NCI-H2029 treated with DMSO at 0.1 percent for 48 hours (cell line): ENCODE measurements at regions not wholly inside any gene's neighbourhood (a gene's known extent, or its start where the extent isn't known, plus 50 kb on each side); places are given as distances from the start of the nearest gene placed in this dataset.

ENCODE experiments used
- DNase-seq: peaks from one replicate; lab custom pipeline; 2025; lab: John Stamatoyannopoulos, UW

DNA sequence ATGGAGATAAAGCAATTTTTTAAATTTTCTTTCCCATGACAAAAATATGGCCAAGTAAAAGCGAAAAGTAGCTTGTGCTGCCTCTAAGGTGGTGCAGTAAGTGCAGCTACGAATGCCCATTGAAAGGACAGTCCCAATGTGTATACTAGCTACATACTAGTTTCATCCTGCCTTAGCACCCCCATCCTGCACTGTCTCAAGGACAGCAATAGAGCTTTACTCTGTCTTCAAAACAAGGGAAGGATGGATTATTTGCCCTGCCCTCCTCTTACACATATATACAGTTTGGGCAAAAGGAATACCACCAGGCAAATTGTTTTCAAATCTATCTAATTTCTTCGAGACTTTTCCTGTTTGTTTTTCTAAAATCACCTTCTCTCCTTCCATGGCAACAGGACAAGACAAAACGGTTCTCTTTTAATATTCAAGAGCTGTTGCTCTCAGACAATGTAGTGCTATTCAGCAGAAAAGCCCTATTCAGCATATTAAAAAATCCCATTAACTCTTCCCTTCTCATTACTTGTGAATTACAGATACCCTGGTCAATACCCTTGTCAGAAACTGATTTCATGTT lies 75.1 kb upstream of the SLC7A11 start:
- DNase-seq, result no peak

DNA sequence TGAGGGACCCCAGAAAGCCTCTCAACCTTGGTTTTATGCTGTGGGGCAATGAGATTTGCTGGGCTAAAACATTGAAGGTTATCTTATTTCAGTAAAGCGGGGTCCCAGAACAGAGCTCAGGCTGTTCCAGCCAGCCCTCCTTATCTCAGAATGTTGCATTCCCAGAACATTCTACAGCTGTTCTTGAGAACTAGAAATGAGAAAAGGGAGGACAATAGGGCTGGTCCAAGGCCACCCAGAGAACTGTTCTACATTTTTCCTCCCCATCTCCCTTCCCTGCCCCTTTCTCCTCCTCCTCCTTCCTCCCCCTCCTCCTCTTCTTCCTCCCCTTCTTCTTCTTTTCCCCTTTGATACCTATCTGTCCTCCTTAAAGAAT lies 70.4 kb upstream of the SLC7A11 start:
- no peak for DNase-seq

DNA sequence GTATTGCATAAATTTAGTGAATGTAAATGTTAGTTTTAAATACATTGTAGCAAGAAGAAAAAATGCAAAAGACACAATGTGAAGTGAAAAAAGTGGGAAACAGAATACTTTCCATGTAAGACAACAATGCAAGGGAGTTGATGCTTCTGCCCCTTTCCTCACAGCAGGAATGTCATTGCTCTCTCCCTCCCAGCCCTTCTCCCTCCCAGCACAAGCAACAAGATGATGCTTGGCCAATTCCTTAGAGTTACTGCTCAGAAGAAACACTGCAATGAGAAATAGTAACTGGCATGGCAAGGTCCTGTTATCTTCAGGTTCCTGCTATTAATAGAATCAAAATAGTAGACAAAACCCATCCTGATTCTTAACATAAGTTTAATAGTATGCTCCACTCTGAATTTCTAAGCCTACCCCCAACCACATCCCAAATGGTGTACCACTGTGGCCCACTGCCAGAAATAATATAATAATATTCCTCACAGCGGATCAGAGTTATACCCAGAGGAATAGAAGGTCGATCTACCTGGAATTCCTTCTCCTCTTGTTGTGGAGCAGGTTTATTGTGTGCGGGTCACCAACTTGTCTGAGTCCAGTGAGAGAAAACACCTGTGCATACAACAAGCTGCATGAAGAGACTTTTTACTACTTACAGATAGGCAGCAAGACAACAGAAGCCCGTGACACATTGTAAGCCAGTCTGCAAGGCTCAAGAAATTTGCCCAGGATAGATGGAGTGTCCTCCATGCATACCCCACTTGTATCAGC lies 69.8 kb upstream of the SLC7A11 start:
- no peak for DNase-seq

DNA sequence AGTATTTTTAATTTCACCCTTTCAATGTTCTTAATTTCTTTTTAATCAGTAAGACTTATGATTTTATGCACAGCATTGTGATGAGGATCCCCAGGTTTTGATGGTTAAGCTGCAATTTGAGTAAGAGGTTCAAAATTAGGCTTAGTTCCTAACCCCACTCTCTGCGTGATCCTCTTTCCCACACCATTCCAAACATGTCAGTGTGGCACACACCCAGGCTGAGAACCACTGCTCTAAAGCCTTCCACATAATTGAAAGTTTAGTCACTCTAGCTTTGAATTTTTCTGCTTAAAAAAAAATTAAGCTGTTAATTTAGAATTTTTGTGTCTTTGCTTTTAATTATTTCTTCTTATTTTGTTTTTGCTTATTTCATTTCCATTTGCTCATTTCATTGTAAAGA lies 68.8 kb upstream of the SLC7A11 start:
- DNase-seq, result no peak

DNA sequence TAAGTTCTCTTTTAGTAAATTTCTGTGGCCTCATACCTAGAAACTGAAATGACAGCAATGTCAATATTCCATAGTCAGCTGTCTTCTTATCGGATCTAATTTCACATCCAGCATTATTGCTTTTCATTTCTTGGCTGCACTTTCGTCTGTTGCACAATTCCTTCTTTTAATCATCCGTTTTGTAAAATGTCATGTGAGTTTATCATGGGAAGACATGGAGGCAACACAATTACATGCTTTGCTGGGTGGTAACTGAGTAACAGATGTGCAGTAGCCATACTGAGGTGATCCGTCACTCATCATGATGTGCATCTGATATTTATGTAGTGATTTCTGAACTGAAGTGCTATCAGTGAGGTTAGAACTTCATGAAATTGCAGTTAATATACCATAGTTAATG lies 68.3 kb upstream of the SLC7A11 start:
- DNase-seq, result no peak

DNA sequence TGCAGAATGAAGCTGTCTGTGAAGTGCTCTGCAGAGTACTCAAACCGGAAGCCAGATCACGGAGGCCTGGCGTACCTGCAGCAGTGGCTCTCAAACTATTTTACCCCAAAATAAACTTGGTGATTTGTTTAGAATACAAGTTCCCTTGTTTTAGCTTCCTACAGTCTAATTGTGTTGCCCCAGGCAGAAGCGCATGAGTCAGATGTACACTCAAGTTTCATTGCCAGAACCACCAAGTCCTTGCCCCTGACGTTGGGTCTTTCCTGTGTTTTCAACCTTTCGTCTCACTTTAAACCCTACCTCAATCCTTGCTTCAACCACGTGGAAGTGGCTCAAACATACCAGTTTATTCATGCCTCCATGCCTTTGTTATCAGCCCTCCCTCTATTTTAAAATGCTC lies 66.2 kb upstream of the SLC7A11 start:
- DNase-seq, result no peak

DNA sequence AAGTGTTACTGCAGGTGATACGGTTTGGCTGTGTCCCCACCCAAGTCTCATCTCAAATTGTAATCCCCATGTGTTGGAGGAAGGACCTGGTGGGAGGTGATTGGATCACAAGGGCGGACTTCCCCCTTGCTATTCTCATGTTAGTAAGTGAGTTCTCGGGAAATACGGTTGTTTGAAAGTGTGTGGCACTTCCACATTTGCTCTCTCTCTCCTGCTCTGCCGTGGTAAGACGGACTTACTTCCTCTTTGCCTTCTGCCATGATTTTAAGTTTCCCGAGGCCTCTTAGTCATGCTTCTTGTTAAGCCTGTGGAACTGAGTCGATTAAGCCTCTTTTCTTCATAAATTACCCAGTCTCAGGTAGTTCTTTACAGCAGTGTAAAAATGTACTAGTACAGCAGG lies 65.2 kb upstream of the SLC7A11 start:
- DNase-seq, result no peak

DNA sequence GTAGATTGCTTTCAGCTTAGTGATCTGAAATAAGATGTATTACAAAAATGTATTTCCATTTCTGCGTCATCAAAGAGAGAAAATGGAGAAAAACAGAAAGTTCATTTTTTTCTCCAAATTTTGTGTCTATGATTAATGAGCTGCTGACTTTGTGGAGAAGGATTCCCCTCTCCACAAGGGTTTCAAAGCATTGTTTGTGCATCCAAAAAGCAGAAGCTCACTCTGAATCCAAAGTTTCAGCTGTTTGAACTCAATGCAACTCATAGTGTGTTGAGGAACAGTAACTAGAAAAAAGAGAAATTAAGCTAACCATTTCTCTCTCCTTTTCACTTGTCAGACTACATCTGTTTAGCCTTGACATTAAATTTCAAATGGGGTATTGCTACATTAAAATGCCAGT lies 62.9 kb upstream of the SLC7A11 start:
- no peak for DNase-seq

DNA sequence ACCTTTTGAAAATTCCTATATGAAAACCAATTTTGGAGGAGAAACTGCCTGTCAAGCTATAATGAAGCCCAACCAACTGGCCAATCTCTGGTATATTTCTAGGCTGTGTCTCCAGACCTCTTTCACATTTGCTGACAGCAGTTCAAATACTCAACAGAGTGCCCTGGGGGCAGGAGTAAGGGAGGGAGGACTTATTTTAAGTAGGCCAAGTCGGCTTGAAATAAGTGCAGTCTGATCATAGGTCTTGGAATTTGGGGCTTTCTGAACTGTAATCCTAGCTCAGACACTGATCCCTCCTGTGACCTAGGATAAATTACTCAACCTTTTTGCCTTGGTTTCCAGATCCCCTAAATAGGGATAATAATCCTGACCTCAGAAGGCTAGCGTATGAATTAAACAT lies 59.4 kb upstream of the SLC7A11 start:
- DNase-seq, result no peak

DNA sequence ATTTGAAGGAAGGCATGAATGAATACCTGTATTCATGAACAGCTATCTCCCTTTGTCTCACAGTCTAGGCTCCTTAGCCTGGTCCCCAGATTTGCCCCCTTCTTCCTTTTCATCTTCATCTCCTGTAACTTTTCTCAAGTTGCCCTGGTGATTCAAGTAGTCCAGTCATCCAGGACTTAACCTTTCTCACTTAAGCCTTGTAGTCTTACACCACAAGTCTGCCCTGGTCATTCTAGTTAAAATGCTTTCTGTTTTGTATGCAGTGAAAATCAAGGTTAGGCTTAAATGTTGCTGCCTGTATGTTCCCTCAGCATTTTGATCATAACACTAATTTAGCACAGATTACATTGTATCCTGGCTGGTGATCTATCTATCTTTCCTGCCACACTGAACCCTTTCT lies 58.5 kb upstream of the SLC7A11 start:
- no peak for DNase-seq

DNA sequence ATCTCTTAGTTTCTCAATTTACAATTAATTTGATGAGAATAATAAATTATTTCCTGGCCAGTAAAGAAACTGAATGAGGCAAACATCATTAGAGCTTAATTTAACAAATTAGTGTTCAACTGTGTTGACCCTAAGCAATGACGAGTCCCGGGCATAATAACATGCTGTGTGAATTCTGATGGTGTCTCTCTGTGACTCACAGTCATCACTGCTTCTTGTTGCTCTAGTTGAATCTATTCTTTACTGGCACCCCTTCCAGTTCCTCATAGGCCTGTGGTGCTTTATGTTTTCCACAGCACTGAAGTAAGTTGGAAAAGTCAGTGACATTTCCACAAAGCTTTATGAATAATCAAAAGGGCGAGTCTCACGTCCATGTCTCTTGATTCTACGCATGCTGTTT lies 57.7 kb upstream of the SLC7A11 start:
- DNase-seq, result no peak

DNA sequence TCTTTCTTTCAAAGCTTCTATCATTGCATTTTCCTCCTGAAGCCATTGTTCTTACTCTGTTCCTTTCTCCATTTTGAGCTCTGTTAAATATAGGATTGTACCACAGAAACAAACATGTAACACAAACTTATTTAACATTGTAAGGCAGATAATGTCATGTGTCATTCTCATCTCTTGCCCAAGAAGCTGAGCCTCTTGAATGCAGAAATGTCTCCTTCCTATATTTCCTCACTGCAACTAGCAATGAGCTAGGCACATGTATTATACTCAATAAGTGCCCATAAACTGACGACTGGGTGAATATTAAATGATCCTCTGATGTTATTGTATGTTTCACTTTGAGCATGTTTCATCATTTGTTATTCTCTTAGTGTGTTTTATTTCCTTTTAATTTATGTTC lies 56.7 kb upstream of the SLC7A11 start:
- no peak for DNase-seq

DNA sequence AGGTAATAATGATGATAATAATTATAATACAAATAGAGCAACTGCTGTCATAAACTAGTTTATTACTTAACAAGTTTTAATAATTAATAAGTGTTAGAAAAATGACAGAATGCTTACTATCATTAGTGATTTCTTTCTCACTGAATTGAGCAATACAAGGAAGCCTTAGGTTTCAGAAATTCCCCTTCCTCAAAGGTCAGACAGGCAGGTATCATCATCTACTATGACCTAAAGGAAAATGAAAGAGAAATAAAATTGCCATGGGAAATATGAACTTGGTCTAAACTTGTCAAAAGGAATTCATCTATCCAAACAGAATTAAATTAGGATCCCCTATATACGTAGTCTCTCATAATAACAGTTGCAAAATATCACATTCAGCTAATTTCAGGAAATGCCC lies 56.3 kb upstream of the SLC7A11 start:
- no peak for DNase-seq

DNA sequence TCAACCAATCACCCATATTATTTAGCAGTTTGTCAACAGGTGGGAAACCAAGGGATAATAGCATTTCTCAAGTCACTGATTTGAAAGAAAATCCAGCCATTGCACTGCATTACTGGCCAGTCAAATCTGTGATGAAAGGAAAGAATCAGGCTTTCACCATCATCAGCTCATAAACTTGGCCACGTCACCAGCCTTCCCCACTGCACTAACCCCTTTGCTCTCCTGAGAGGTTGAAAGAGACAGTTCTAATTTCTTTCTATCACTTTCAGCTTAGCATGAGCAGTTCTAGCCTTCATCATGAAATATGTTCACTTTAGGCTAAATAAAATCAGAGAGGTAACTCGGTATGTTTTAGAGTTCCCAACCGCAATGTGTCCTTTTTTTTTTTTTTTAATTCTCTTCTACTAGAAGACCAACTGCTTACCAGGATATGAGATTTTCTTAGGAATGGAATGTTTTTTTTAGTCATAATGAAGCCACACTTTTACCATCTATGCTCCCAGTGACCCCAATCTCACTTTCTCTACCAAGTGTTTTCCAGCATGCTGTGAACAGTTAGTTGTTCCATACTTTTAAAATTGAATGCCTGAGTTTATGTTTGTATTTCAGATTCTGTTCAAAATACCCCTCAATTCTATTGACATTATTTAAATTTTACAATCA lies 55.7 kb upstream of the SLC7A11 start:
- DNase-seq, result no peak

DNA sequence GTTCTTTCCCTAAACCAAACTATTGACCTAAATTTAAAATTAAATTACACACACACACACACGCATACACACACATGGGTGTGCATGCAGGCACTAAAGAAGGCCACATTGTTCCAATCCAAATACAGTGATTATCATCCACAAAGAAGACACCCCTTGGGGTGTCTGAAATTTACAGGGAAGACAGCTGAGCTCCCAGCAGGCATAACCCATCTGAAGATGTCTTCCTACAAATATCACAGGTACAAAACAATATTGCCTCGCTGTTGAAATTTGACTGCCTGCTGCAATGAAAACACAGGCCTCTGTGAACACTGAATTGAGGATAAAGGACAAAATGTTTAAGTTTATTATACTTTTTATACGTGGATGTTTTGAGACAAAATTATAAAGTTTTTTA lies 50.2 kb upstream of the SLC7A11 start:
- no peak for DNase-seq
